ENCODE measurements at regions not wholly inside any gene's neighbourhood (a gene's known extent, or its start where the extent isn't known, plus 50 kb on each side); places are given as distances from the start of the nearest gene placed in this dataset.

GRCh38 chr13:107812014-107812412, 403.3 kb downstream of the LIG4 start:
- Histone ChIP-seq H3K4me2 (ENCODE audit: low read depth, low read length, poor library complexity, severe bottlenecking) (no peak overlapping the region), H3K79me2 (ENCODE audit: insufficient read depth, low read length) (no peaks in the 10 kb centered on the region), H3K9me3 (ENCODE audit: insufficient read depth, low read depth, low read length) (no peaks in the 10 kb centered on the region), H3F3A (ENCODE audit: low read depth) (no peaks in the 10 kb centered on the region), H3K27me3 (ENCODE audit: insufficient read depth, low read length, poor library complexity, severe bottlenecking) (no peaks in the 10 kb centered on the region), H4K20me1 (ENCODE audit: insufficient read depth, low read length, poor library complexity, severe bottlenecking) (no peaks in the 10 kb centered on the region), H3K9me2 (replicated peaks; ENCODE audit: low read depth, low read length) (no peaks in the 10 kb centered on the region), H2AFZ (ENCODE audit: low read length) (no peak overlapping the region), H3K4me3 (ENCODE audit: low read length, poor library complexity, severe bottlenecking) (no peak overlapping the region), H3K36me3 (ENCODE audit: insufficient read depth, low read length) (no peaks in the 10 kb centered on the region), H3K9ac (ENCODE audit: low read depth, low read length, poor library complexity, severe bottlenecking) (no peak overlapping the region), H3K4me1 (ENCODE audit: insufficient read depth, low read length, poor library complexity, severe bottlenecking) (no peaks in the 10 kb centered on the region)
- TF ChIP-seq CTCF (conservative IDR thresholded peaks at IDR 0.05; ENCODE audit: low read length) (no peak), EZH2phosphoT487 (IDR thresholded peaks at IDR 0.05; ENCODE audit: borderline replicate concordance) (no peak)

- Histone ChIP-seq H3K9me2 (replicated peaks; ENCODE audit: low read depth, low read length) (no peaks in the 10 kb centered on the region), H3K9me3 (ENCODE audit: insufficient read depth, low read depth, low read length) (no peaks in the 10 kb centered on the region), H3K4me2 (ENCODE audit: low read depth, low read length, poor library complexity, severe bottlenecking) (no peak overlapping the region), H3K36me3 (ENCODE audit: insufficient read depth, low read length) (no peaks in the 10 kb centered on the region), H3K27me3 (ENCODE audit: insufficient read depth, low read length, poor library complexity, severe bottlenecking) (no peaks in the 10 kb centered on the region), H3F3A (ENCODE audit: low read depth) (no peaks in the 10 kb centered on the region), H3K4me3 (ENCODE audit: low read length, poor library complexity, severe bottlenecking) (no peak overlapping the region), H4K20me1 (ENCODE audit: insufficient read depth, low read length, poor library complexity, severe bottlenecking) (no peaks in the 10 kb centered on the region), H3K9ac (ENCODE audit: low read depth, low read length, poor library complexity, severe bottlenecking) (no peak overlapping the region), H2AFZ (ENCODE audit: low read length) (no peak overlapping the region), H3K79me2 (ENCODE audit: insufficient read depth, low read length) (no peaks in the 10 kb centered on the region), H3K4me1 (ENCODE audit: insufficient read depth, low read length, poor library complexity, severe bottlenecking) (no peaks in the 10 kb centered on the region)
- TF ChIP-seq EZH2phosphoT487 (IDR thresholded peaks at IDR 0.05; ENCODE audit: borderline replicate concordance) (no peak), CTCF (conservative IDR thresholded peaks at IDR 0.05; ENCODE audit: low read length) (no peak)
Measured at GRCh38 chr13:107811233-107812013, 403.9 kb downstream of the LIG4 start.

GRCh38 chr13:107809125-107809524, 406.2 kb downstream of the LIG4 start:
- H3K9me3 ChIP-seq (ENCODE audit: insufficient read depth, low read depth, low read length) = no peaks in the 10 kb centered on the region

More at GRCh38 chr13:107809125-107809524, 406.2 kb downstream of the LIG4 start:
- no peaks in the 10 kb centered on the region for H3K9me2 ChIP-seq (replicated peaks; ENCODE audit: low read depth, low read length)
- H3K9ac ChIP-seq (ENCODE audit: low read depth, low read length, poor library complexity, severe bottlenecking) = no peak overlapping the region
- H3K4me2 ChIP-seq (ENCODE audit: low read depth, low read length, poor library complexity, severe bottlenecking) = no peak overlapping the region
- H3K27me3 ChIP-seq (ENCODE audit: insufficient read depth, low read length, poor library complexity, severe bottlenecking) = no peaks in the 10 kb centered on the region
- H3K79me2 ChIP-seq (ENCODE audit: insufficient read depth, low read length) = no peaks in the 10 kb centered on the region
- H4K20me1 ChIP-seq (ENCODE audit: insufficient read depth, low read length, poor library complexity, severe bottlenecking) = no peaks in the 10 kb centered on the region
- H3K4me3 ChIP-seq (ENCODE audit: low read length, poor library complexity, severe bottlenecking) = no peak overlapping the region
- TF ChIP-seq EZH2phosphoT487 (IDR thresholded peaks at IDR 0.05; ENCODE audit: borderline replicate concordance) = no peak
- no peak for TF ChIP-seq CTCF (conservative IDR thresholded peaks at IDR 0.05; ENCODE audit: low read length)
- H3K36me3 ChIP-seq (ENCODE audit: insufficient read depth, low read length) = no peaks in the 10 kb centered on the region
- no peaks in the 10 kb centered on the region for H3F3A ChIP-seq (ENCODE audit: low read depth)
- no peaks in the 10 kb centered on the region for H3K4me1 ChIP-seq (ENCODE audit: insufficient read depth, low read length, poor library complexity, severe bottlenecking)
- no peak overlapping the region for H2AFZ ChIP-seq (ENCODE audit: low read length)
